ENCODE measurements at regions not wholly inside any gene's neighbourhood (a gene's known extent, or its start where the extent isn't known, plus 50 kb on each side); places are given as distances from the start of the nearest gene placed in this dataset.

DNA sequence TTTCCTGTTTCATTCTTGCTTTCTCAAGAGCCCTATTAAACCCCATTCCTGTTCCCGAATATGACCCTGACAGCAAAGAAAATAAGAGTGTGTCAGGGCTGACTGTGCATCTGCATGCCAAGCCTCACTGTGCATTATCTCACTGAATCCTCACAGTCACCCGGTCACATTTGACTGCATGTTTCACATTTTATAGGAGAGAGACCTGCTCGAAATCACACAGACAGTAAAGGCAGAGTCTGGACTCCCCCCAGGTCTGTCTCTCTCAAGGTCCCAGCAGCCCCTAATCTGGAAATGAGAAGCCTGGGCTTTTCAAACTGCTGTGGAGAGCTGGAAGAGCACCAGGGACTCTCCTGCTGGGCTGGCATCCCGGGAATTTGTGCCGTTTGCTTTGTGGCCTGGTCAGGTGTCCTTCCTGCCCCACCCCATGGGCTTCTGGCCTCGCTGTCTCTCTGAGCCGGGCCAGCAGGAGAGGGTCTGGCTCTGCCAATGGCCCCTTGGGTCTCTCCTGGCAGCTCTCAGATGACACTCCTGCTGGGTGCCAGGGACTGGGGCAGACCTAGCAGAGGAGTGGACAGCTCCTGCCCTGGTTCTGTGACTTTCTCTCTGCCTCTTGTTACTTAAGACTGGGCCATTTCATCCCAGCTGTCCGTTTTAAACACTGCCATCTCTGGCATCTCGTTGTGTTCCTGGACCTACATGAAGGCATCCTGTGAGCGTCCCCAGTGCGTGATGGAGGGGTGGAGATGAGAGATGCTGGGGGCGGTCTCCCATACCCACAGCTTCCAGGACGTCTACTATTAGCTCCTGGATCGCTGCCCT, 173.6 kb downstream of the ARHGAP12 start:
- no peak for DNase-seq (ENCODE audit: low read depth in 2 of 3, low spot score in 2 of 3)

DNA sequence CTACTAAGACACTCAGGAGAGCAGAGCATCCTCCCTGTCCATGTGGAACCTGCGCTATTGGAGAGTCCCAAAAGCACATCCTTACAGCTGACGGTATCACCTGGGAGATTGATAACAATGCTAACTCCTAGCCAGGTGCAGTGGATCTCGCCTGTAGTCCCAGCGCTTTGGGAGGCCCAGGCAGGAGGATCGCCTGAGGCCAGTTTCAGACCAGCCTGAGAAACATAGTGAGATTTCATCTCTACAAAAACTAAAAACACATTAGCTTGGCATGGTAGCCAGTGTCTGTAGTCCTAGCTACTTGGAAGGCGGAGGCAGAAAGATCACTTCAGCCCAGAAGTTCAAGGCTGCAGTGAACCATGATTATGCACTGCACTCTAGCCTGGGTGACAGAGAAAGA, 174.9 kb downstream of the ARHGAP12 start:
- no peak for DNase-seq (ENCODE audit: low read depth in 2 of 3, low spot score in 2 of 3)

DNA sequence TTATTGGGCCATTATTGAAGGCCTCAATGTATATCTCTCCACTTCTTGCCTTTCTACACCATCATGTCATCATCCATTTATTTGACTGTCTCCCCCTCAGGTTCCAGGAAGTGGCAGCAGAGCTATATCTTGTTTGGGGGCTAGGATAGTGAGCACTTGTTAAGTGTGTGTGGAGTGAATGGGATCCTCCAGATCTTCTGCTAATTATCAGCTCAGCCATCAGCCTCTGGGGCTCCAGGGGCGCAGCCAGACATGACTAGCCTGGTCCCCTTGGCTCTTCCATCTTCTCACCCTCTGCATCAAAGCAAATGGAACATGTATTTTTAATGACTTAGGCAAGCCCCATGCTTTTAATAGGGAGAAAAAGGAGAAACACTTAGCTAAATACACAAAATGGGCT, 176.5 kb downstream of the ARHGAP12 start:
- DNase-seq (ENCODE audit: low read depth in 2 of 3, low spot score in 2 of 3) = no peak

DNA sequence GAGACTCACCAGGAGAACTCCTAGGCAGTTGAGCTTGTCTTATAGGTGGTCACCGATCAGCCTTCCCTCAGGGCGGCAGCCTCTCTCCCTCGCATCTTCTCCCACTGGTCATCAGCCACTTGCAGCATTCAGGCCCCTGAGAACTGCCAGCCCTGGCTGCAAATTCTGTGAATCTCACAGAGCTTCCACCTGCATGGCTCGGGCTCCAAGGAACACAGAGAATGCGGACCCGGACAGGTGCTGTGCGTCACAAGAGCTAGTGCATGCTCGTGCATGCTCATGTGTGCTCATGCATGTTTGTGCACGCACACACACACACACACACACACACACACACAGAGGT, 176.9 kb downstream of the ARHGAP12 start:
- DNase-seq (ENCODE audit: low read depth in 2 of 3, low spot score in 2 of 3) = no peak

DNA sequence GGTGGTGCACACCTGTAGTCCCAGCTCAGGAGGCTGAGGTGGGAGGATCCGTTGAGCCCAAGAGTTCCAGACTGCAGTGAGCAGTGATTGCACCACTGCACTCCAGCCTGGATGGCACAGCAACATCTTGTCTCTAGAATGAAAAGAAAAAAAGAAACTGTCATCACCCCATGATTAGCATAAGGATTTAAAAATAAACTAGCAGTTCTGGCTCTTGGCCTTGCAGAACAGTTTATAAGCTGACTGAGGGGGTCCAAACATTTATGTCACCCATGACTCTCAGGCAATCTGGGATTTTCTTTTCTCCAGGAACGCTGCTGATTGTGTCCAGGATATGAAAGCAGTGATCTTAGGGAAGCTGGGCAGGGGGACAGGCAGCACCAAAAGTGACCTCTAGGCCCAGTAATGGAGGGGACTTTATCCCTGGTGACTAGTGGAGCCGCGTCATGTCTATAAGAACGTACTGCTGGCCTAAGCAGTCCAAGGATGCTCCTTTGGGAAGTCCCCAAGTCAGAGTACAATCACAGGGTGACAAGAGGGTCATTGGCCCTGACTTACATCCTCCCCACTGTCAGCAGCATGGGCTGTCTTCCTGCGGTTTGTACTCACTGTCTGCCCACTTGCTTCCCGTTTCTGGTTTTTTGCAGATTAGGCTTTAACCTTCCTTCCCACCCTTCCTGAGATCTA, 177.4 kb downstream of the ARHGAP12 start:
- DNase-seq (ENCODE audit: low read depth in 2 of 3, low spot score in 2 of 3) = no peak

DNA sequence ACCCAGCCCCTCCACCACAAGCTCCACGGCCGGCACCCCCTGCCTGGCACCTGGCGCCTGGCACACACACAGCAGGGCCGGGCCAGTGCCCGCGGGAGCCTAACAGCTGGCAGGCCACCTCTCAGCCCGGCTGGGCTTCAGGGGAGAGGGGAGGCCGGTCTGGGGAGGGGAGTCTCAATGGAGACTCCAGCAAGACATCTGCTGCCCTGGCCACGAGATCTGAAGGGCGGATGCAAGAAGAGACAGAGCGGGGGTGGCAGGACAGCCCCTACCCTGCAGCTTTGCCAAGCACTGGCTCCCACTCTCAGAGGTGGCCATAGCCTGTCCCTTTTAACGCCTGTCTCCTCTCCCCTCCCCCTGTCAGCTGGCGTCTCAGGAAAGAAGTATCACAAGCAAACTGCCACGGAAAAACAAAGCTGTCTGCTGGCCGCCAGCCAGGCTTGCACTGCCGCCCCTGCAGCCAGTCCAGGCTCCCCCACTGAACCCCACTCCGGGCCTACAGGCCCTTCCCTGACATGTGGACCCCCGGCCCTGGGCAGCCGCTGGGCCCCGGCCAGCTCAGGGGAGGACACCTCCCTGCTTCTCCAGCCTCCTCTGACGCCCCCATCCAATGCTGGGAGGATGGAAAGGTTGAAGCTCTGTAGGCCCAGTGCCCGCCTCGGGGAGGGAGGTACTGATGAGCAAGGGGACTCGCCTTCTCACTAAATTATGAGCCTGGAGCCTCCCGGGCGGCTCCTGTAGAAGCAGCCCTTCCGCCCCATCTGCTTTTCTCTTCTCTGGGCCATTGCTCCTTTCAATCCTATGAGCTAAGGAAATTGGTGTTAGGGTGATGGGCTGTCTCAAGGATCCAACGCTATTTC, 178.4 kb downstream of the ARHGAP12 start:
- no peak for DNase-seq (ENCODE audit: low read depth in 2 of 3, low spot score in 2 of 3)

DNA sequence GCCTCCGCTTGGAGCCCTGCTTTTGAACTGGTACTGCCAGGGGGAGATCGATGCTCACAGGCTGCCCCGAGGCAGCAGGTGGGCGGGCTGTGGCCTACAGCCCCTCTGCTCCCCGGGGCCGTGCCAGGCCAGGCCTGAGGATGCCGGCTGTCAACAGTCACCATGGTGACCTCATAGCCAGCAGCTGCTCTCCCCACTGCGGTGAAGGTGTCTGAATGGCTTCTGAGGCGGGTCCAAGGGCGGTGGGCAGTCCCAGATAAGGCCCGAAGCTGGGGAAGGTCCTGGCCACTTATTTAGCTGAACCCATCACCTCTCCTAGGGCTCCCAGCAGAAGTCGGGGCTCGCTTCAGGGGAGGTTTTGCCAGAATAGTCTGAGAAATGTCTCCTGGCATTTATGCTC, 179.3 kb downstream of the ARHGAP12 start:
- no peak for DNase-seq (ENCODE audit: low read depth in 2 of 3, low spot score in 2 of 3)

DNA sequence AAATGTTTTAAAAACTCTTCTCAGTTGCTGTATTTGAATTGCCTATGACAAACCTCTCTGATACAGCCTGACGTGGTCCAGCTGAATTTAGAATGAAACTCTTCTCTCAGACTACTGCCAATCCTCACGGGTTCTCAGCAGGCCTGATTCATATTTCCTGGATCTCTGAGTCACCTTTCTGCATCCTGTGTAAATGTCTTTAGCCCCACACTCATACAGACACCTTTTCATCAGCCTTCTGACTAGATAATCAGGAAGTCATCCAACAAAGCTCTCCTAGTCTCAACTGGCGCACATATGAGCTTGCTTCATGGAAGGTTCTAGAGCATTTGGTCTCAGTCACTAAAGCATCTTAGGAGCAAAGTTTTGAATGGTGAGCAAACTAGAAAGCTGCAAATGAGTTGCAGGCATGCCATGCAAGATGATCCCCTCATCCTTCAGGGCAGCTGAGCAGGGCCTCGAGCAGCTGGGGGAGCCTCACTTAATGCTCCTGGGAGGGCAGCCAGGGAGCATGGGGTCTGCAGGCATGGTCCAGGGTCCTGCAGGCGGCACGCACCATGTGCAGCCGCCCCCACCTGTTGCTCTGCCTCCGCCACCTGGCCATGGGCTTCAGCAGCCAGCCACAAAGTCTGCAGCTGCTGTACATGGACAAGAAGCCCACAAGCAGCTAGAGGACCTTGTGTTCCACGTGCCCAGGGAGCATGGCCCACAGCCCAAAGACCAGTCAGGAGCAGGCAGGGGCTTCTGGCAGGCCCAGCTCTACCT, 182.8 kb downstream of the ARHGAP12 start:
- DNase-seq (ENCODE audit: low read depth in 2 of 3, low spot score in 2 of 3) = no peak

DNA sequence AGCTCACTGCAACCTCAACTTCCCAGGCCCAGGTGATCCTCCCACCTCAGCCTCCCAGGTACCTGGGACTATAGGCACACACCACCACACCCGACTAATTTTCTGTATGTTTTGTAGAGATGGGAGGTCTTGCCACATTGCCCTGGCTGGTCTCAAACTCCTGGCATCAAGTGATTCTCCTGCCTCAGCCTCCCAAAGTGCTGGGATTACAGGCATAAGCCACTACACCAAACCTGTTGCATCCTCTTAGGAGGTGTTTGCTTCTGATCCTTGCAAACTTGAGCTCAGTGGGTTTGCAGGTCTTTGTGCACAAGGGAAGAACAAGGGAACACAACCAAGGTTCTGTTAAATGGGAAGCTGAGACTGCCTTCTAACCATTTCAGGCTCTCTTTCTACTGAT, 184.6 kb downstream of the ARHGAP12 start:
- no peak for DNase-seq (ENCODE audit: low read depth in 2 of 3, low spot score in 2 of 3)

DNA sequence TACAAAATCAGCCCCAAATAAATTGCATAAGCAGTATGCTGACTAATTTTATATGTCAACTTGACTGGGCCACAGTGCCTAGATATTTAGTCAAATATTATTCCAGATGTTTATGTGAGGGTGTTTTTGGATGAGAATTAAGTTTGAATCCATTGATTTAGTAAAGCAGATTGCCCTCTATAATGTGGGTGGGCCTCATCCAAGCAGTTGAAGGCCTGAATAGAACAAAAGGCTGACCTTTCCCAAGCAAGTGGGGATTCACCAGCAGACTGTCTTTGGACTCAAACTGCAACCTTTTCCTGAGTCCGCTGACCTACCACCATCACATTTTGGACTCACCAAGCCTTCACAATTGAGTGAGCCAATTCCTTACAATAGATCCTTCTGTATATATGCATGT, 186.4 kb downstream of the ARHGAP12 start:
- DNase-seq (ENCODE audit: low read depth in 2 of 3, low spot score in 2 of 3) = no peak

DNA sequence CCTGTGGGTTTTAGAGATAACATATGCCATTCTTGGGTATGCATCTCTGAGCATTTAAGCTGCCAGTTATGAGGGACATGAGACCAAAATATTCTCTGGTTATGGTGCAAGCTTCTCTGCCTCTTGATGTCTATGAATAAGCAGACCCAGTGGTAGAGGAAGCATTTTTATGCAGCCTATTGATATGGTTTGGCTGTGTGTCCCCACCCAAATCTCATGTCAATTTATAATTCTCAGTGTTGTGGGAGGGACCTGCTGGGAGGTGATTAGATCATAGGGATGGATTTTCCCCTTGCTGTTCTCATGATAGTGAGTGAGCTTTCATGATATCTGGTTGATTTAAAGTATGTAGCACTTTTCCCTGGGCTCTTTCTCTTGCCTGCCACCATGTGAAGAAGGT, 187.2 kb downstream of the ARHGAP12 start:
- no peak for DNase-seq (ENCODE audit: low read depth in 2 of 3, low spot score in 2 of 3)

DNA sequence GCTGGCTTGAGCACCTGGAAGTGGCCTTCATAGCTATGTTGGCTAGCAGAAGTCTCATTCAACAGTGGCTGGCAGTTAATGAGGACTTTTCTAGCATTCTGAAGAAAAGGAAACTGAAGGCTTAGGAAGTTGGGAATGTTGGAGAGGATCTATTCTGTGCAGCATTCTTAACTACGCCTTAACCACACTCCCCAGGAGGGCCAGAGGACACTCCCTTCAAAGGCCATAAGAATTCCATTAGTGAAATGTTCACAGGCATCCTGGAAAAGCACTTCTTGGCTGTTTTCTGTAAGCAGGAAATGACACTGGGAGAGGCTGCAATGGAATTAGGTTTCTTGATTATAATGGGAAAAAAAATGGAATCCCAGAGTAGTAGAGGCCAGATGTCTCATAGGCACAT, 188.9 kb downstream of the ARHGAP12 start:
- no peak for DNase-seq (ENCODE audit: low read depth in 2 of 3, low spot score in 2 of 3)

DNA sequence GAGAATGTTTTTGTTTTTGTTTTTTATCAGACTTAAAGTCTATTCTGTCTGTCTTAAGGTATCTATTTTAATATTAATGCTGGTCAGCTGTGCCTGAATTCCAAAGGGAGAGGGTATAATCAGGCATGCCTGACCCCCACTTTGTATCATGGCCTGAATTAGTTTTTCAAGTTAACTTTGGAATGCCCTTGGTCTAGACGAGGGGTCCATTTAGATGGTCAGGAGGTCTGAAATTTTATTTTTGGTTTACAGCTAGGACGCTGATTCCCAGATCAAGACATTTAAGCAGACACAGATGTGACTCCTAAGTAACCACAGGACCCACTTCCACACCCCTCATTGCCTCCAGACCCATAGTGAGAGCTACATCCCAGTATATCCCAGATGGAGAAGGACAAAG, 189.5 kb downstream of the ARHGAP12 start:
- DNase-seq (ENCODE audit: low read depth in 2 of 3, low spot score in 2 of 3) = no peak

DNA sequence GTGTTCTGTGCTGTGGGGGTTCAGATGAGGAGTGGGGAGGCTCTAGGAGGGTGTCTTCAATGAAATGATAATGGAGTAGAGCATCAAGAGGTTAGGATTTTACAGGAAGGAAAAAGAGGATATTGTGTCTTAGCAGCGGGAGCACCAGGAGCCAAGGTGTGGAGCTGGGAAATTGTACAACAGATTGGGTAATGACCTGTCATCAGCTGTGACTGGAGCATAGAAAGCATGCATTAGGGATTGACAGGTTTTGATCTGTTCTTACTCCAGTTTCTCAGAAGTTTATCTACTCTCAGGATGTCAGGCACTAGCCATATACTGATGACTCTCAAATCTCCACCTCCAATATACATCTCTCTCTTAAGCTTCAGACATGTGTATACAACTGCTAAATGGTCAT, 196.9 kb downstream of the ARHGAP12 start:
- no peak for DNase-seq (ENCODE audit: low read depth in 2 of 3, low spot score in 2 of 3)

DNA sequence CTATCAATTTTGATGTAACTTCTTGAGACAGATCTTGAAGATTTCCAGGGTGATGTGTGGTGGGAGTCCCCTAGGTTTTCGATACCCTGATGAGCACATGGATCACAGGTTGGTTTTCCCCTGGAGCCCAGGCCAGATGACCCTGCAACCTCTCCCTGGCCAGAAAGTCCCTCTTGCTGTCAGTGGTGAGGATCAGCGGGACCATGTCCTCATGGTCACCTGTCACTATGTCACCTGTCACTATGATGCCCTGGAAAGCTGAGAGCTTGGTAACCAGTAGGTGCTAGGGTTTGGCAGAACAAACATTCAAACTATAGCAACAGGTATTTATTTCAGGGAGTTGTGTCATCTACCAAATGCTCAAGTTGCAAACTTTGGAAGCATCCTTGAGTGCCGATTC, 197.9 kb downstream of the ARHGAP12 start:
- no peak for DNase-seq (ENCODE audit: low read depth in 2 of 3, low spot score in 2 of 3)

DNA sequence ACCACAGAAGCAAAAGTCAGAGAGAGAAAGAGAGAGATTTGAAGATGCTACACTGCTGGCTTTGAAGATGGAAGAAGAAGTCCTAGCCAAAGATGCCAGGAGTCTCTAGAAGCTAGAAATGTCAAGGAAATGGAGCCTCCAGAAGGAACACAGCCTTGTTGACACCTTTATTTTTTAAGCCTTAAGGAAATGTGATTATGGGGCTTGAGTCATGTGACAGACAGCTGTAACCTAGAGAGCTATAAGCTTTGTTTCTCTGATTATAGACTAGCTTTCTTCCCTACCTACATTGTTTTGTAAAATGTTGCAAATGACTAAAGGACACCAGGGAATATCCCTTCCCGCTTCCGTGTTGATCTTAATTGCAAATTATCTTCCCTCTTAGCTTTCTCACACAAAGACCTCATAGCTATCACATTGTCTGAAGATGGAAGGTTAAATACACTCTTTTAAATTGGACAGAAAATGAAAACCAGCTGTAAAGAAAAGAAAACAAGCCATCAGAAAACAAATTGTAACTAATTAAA, 199.9 kb downstream of the ARHGAP12 start:
- DNase-seq (ENCODE audit: low read depth in 2 of 3, low spot score in 2 of 3) = no peak

DNA sequence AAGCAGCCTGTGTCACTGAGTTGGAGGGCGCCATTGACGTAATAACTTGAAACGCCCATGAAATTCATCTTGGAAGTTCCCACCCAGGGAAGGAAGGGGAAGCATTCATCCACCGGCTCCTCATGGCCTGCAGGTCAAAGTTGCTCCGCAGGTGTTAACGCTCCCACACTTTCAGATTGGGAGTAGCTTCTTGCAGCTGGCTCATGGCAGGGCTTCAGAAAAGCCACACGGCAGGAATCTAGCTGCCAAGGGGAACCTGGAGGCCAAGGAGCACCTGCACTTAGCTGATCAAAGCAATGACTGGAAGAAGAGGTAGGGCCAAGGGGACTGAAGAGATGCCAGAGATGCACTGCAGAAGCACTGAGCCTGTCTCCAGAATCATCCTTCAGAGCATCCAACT, 203.2 kb downstream of the ARHGAP12 start:
- no peak for DNase-seq (ENCODE audit: low read depth in 2 of 3, low spot score in 2 of 3)

DNA sequence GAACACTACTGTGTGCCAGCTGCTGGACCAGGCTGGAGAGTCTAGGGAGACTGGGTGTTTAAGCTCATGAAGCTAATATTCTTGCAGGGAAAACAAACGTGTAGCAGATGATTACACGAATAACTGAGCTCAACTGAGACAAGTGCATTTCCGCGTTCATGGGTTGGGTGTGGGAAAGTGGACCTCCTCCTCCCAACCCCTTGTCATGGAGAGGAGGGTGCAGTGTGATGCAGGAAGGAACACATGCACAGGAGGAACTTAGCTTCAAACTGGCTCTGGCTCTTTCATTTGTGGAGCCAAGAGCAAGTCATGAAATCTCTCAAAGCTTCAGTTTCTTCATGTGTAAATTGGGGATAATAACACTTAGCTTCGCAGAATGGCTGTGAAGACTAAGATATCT, 204.3 kb downstream of the ARHGAP12 start:
- no peak for DNase-seq (ENCODE audit: low read depth in 2 of 3, low spot score in 2 of 3)

DNA sequence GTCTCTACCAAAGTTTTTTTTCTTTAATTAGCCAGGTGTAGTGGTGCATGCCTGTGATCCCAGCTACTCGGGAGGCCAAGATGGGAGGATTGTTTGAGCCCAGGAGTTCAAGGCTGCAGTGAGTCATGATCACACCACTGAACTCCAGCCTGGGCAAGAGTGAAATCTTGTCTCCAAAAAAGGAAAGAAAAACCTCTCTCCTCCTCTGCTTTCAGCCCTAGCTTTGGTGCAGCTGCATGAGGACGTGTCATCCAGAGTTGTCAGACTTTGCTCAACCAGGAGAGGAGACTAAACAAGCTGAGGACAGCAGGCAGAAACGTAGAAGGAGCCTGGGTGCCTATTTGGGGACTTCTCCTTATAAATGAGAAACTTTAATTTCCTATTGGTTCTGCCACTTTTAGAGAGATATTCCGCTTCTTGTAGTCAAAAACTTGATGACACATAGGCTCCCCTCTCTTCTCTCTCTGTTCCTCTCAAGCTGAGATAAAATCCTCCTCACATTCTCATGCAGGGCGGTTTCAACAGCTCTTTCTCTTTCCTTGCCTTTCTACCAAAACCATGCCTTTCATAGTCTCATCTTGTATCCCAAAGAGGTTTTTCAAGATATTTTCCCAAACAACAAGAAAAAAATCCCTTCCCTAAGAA, 205.4 kb downstream of the ARHGAP12 start:
- no peak for DNase-seq (ENCODE audit: low read depth in 2 of 3, low spot score in 2 of 3)

DNA sequence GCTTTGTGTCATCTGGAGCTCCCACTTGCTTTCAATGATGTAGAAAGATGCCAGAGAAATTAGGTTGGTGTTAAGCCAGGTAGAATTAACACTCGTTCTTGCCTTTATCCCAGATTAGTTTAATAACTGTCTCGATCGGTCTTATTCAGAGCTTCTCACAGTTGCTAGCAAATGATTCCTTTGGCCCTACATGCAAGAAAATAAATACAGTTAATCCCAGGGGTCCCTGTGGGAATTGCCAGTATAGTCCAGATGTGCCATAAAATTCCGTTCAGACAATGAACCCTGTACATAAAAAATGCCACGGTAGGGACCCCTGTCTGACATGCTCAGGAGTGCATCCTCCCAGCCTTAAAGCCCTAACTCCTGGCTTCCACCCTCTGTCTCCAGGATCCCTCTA, 207.5 kb downstream of the ARHGAP12 start:
- no peak for DNase-seq (ENCODE audit: low read depth in 2 of 3, low spot score in 2 of 3)

DNA sequence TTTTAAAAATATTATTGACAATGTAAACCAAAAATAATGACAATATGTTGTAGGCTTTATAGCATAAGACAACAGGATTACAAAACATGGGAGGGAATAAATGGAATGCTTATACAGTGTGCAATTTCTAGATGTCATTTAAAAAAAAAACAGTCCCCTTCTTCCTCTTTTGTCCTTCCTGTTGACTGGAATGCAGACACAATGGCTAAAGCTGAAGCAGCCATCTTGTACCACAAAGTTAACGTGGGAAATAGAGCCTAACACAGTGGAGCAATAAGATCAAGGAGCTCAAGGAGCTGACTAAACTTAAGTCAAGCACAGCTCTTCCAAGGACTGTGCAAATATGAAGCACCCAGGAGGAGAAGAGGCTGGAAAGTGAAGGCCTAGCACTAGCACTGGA, 208.1 kb downstream of the ARHGAP12 start:
- DNase-seq (ENCODE audit: low read depth in 2 of 3, low spot score in 2 of 3) = no peak

Measured in activated CD8-positive, alpha-beta memory T cell treated with anti-CD3 and anti-CD28 coated beads for 48 hours (primary cell).